ENCODE measurements at regions not wholly inside any gene's neighbourhood (a gene's known extent, or its start where the extent isn't known, plus 50 kb on each side); places are given as distances from the start of the nearest gene placed in this dataset.

DNA sequence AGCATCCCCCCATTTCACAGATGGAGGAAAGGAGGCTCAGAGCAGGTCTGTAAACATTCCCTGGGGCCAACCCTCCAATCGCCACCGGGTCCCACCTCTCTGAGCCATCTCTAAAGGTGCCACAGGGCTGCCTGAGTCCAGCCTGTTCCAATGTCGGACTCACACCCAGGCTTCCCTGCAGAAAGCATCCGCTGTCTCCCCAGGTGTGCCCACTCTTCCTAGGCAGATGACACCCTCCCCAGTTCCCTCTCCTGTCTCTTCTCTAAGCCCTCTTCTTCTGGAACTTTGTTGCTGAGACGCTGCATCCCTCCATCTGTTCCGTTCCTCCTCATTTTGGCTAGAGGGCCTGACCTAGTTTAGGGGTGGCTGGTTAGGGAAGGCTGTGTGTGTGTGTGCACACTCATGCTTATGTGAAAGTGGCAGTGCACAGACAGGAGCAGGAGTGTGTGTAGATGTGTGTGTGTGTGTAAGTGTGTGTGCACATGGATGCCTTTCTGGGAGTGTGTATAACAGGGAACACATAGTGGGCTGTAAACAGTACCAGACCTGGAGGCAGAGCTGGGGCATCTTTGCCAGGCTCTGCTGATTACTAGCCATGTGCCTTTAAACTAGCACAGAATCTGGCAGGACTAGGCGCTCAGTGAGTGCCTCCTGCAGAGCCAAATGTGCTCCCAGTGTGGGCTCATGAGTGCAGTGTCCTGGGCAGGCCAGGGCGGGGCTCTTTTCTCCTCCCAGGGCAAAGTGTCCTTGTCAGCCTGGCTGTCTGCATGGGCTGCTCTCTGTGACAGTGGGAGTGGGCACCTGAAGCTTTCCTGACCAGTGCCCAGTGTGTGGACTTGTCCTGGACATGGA is 77.3 kb upstream of the NECTIN1 start:
- DNase-seq = no peak

DNA sequence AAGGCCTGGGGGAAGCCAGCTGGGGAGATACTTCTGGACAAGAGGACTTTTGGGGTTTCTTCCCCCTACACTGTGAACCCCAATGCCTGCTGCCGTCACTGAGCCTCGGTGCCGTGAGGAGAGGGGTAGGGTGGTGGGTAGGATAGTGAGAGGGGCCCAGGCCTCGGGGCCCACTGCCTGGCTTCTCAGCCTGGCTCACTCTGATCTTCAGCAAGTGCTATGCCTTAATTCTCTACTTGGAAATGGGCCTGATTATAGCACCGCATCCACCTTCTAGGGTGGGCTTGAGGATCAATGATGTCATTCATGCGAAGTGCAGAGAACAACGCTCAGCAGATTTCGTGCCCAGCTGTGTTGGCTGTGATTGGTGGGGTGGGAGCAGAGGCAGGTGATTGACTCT is 76.7 kb upstream of the NECTIN1 start:
- DNase-seq = no peak

DNA sequence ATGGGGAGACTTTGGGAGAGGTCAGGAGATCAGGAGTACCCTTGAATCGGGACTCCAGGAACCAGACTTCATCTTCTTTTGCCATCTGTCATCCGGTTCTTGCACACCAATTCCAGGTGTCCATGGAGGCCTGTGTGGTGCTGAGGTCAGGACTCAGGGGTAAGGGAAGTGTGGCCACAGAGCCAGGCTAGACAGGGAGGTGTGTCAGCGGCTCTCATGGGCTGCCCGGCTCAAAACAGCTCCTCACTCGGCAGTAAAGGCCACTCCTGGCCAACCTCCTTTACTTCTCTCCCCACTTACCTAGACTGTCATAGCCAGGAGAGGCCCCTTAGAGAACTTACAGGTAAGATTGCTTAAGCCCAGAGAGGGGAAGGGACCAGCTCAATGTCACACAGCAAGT is 75.7 kb upstream of the NECTIN1 start:
- DNase-seq = no peak

GRCh38 chr11:119803726-119804294 is 74.8 kb upstream of the NECTIN1 start:
- DNase-seq = no peak

DNA sequence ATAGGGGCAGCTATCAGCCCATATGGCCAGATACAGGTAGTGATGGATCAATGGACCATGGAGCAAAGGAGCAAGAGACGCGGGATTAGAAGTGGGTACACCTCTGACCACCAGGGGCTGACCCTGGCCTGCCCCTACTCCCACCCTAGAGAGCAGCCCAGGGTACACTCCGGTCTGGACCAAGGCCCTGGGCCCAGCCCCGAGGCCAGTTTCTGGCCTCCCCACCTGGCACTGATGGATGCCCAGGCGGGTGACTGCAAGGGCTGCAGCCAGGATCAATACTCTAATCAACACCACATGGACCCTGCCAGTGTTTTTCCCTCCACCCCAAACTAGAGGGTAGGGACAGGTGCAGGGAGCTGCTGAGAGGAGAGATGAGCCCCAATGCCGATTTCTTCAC is 74.1 kb upstream of the NECTIN1 start:
- no peak for DNase-seq

DNA sequence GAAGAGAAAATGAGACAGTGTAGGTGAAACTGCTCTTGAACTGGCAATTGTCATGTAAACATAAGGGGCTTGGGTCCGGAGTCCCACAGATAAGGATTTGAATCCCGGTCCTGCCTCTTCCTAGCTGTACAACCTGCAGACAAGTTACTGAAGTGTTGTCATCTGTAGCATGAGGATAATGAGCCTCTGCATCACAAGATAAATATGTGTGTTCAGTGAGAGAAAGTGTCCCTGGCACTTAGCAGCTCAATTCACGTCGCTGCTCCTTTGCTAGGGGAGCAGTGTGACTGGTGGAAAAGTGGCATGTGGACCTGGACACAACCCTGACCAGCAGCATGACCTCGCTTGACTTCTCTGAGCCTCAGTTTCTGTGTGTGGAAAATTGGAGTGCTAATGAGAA is 73.7 kb upstream of the NECTIN1 start:
- DNase-seq = no peak

DNA sequence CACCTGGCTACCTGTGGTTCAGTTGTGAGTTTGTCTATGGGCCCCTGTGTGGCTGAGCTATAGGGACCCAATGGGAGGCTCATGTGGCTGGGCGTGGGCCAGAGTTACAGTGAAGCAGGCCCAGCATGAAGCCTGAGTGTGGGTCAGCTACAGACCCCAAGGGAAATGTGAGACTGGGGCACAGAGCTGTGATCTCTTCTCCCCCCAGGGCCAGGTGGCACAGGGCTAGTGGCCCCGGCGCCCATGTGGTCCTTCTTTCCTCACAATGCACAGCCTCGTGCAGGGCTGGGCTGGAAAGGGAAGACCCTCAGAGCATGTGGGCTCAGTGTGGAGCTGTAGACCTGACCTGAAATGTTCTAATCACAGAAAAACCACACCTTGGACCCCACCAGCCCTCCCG is 71.6 kb upstream of the NECTIN1 start:
- no peak for DNase-seq

DNA sequence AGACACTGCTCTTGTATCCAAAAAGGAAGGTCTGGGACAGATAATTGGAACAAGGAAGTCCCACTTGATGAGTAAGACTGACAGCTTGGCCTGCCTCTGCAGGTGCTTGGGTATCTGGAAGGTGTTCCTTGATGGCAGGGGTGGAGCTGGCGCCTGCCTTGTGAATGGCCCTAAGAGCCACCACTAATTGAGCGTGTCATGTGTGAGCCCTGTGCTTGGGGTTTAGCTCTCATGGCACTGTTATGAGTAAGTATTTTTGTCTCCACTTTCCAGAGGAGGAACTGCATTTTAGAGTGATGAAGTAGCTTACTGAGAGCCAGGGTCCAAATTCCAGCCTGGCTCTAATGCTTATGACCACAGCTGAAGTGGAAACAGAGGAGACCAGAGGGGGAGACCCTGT is 71.2 kb upstream of the NECTIN1 start:
- DNase-seq = no peak

DNA sequence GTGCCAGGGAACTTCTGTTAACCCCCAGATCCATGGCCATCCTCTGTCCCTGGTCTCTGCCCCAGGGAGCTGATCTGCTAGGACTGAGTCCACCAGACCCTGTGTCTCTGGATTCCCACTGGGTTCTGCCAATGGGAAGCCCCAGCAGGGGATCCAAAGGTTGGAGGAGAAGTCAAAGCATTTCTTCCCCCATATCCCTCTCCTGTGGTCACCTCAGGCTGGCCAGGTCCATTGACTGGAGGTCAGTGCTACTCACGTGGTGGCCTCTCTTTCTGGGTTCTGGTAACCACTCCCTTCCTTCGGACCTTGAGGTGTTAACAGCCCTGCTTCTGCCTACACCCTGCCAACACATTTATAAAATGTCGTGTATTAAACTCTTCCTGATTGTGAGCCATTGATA is 69.7 kb upstream of the NECTIN1 start:
- DNase-seq = no peak

DNA sequence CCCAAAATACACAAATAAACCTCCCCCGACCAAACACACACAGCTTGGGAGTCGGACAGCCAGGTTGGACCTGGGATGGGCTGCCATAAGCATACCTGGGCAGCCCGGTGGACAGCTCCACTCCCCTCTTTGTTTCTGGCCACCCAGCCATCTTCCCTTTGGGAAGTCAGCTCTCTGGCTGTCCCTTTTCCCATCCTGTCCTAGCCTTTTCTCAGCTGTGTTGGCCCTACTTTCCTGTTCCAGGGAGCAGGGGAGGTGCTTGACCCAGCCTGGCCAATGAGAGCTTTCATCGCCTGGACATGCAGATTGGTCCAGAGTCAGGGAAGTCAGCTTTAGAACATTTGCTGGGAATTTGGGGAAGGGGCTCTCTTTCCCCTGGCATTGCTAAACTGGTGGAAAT is 68.7 kb upstream of the NECTIN1 start:
- DNase-seq = no peak

- no peak for DNase-seq
These were observed 68.2 kb upstream of the NECTIN1 start for GRCh38 chr11:119797123-119797611.

DNA sequence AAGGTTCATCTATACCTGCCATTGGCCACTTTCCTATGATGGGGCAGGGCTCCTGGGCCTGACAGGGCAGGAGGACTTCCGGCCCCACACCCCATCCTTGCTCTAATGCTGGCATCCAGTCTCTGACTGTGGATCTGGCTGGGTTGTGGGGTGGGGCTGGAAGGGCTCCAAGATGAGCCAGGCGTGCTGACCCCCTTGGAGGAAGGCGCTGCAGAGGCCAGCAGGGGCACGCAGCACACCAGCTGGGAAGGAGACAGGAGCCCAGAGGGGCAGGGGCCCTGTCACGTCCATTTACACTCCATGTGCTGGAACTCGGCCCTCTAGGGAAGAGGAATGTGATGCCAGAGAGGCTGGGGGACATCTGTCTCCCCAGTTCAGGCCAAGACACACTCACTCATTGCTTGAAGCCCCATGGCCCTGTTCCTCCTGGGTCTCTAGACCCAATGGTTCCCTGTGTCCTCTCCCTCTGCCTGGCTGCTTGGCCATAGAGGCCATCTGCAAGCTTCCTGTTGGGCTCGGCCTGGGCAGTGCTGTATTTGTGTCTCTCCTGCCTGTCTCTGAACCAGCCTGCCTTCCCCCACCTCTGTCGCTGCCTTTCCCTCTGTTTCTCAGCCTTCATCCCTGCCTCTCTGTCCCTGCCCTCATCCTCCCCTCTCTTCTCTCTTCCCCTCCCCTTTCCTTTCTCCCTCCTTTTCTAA is 67.5 kb upstream of the NECTIN1 start:
- no peak for DNase-seq

GRCh38 chr11:119795690-119796089 is 66.7 kb upstream of the NECTIN1 start:
- no peak for DNase-seq

GRCh38 chr11:119795231-119795630 is 66.2 kb upstream of the NECTIN1 start:
- no peak for DNase-seq

DNA sequence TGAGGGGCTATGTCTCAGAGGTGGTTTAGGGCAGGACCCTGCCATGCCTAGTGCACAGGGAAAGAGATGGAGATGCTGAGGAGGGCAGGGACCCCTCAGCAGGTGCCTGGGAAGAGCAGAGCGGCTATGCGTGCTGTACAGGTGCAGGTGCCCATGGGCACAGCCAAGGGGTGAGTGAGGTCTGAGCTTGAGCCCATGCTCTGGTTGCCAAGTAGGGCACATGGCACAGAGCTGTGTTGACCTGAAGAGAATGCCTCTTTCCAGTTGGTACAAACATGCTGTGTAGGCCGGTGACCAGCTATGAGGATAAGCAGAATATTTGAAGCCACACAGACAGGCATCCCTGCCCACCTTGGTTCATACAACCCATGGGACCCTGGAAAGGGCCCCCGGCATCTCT is 65.8 kb upstream of the NECTIN1 start:
- no peak for DNase-seq

- DNase-seq = no peak
These were observed 65.2 kb upstream of the NECTIN1 start for GRCh38 chr11:119794141-119794665.

DNA sequence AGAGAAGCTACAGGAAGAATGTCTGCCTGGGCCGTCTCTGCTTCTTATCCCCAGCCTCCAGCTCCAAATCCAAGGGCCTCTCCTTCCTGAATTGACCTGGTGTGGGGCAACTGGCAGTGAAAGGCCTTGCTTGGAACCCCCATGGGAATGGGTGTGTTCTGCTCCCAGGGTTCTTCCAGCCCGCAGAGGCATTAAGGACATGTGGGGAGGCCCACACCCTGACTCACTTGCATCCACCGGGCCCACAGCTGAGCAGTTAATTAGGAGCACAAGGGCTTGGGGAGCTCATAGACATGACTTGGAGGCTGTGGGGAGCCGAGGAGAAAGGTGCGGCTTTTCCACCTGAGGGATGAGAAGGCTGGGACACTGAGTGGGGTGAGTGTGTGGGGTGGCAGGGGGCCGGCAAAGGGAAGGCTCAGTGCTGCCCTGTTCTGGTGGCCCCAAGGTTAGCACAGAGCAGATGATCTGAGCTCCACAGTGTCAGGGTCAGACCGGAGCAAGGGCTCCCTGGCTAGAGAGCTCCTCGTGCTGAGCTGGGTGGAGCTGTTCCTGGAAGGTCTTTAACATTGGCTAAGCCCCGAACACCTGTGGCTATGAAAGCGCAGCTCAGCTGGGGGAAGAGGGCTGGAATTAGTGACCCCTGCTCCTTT is 64.5 kb upstream of the NECTIN1 start:
- DNase-seq = no peak

- DNase-seq = no peak
These were observed 62.7 kb upstream of the NECTIN1 start for GRCh38 chr11:119791701-119792151.

DNA sequence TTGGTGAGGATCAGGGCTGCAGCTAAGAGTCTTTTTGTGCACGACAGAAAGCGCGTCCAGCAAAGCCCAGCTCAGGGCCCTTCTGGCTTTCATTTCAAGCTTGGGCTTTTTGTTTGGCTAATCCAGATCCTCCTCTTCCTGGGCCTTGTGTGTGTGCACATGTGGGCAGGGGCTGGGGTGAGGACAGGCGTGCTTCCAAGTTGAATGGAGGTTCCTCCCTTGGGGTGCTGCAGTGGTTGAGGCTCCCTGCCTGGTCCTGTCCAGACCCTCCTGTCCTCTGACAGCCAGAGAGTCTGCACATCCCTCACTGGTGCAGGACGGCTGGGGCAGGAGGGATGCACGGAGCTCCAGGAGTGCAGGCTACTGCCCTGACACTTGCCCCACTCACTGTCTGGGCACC is 62.0 kb upstream of the NECTIN1 start:
- DNase-seq = no peak

GRCh38 chr11:119790476-119790875 is 61.5 kb upstream of the NECTIN1 start:
- no peak for DNase-seq

DNA sequence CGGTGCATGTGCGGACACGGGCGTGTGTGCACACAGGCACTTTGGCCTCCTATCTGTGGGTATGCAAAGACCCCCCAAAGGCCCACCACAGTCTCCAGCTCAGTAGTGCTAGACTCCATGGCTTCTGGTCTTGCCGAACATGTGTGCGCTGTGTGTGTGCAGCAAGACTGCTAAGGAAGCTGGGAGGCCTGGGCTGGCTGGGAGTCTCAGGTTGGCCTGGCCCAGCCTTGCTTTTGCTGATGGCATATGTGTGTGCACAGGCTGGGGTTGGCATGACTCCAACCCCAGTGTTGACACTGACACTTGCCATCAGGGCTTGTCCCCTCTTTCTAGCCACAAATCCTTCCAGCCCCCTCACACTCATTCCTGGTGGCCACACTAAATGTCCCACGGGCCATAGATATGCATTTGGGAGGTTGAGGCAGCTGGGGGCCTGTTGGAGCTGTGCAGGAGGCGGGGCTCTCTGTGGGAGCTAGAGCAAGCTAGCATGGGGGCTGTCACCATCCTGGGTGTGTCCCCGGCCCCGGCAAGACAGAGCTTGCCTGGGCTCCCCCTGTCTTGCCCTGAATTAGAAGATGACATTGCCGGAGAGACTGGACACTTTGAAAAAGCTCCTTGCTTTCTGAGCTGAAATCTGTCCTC is 60.9 kb upstream of the NECTIN1 start:
- DNase-seq = no peak

- no peak for DNase-seq
These were observed 60.0 kb upstream of the NECTIN1 start for GRCh38 chr11:119788911-119789560.
